ENCODE measurements at regions not wholly inside any gene's neighbourhood (a gene's known extent, or its start where the extent isn't known, plus 50 kb on each side); places are given as distances from the start of the nearest gene placed in this dataset.

DNA sequence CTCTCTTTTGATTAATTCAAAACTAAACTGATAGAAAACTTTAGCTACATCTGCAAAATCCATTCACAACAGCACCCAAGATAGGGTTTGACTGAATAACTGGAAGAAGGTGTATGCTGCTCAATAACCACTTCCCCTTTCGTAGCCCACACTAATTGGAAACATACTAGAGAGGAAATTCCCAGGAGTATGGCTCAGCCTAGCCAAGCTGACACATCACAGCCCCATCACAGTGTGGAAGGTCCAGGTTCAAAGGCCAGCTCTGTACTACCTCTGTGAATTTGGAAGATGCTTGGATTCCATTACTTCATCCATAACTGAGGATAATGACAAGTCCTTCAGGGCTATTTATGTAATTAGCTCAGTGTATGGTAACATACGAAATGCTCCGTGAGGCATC, 185.4 kb downstream of the FBXO15 start:
- H3K9me3 ChIP-seq (ENCODE audit: insufficient read depth, low read depth, low read length): 0 out of 2 replicates have a peak, but pooled peaks cover 7% of the 10 kb centered on the region
- WGBS: 91% methylated on average over 3 of the region's 3 CpGs
- H3K9ac ChIP-seq (ENCODE audit: low read depth, low read length): no peak overlapping the region
- H3K27ac ChIP-seq (ENCODE audit: low read depth, low read length): no peak overlapping the region
- no peaks in the 10 kb centered on the region for H3K36me3 ChIP-seq (ENCODE audit: insufficient read depth, low read length)
- H3K4me3 ChIP-seq (ENCODE audit: low read length): no peak overlapping the region
- peaks cover 7% of the 10 kb centered on the region for H3K4me1 ChIP-seq (ENCODE audit: insufficient read depth, low read length)
- H3K27me3 ChIP-seq (ENCODE audit: insufficient read depth, low read length): no peaks in the 10 kb centered on the region

DNA sequence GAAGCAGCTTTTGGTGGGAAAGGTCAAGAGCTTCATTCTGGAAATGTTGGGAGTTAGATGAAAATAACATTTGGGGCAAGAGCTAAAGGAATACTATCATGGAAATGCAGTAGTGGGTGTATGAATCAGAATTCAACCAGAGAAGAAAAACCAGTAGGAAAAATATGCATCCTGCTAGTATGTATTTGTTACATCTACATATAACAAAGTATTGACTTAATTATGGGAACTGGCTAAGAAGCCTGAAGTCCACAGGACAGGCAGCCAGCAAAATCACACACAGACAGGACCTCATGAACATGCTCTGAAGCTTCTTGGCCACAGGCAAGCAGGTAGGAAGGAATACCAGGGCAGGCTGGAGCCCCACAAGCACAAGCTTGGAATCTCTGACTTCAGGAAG, 185.8 kb downstream of the FBXO15 start:
- H3K36me3 ChIP-seq (ENCODE audit: insufficient read depth, low read length): no peaks in the 10 kb centered on the region
- H3K9me3 ChIP-seq (ENCODE audit: insufficient read depth, low read depth, low read length): 0 out of 2 replicates have a peak, but pooled peaks cover 7% of the 10 kb centered on the region
- no peak overlapping the region for H3K4me3 ChIP-seq (ENCODE audit: low read length)
- no peak overlapping the region for H3K9ac ChIP-seq (ENCODE audit: low read depth, low read length)
- H3K27me3 ChIP-seq (ENCODE audit: insufficient read depth, low read length): no peaks in the 10 kb centered on the region
- no peak overlapping the region for H3K27ac ChIP-seq (ENCODE audit: low read depth, low read length)
- H3K4me1 ChIP-seq (ENCODE audit: insufficient read depth, low read length): peaks cover 12% of the 10 kb centered on the region

DNA sequence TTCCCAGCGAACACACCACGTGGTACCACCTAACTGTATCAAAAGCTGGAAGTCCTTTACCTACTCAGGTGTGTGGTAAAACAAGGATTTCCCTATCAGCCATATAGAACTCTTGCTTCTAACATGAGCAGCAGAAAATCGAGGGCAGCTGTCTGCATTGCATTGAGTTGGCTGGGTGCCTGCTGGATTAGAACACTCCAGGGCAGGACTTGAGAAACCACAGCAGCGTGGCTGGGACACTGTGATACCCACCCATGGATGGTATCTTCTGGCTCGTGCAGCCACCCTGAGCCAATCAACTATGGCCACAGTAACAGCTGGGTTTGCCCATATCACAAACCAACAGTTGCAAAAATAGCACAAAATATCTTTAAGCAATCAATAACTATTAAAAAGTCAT, 188.3 kb downstream of the FBXO15 start:
- WGBS: 78% methylated on average over 5 of the region's 5 CpGs
- no peak overlapping the region for H3K27ac ChIP-seq (ENCODE audit: low read depth, low read length)

DNA sequence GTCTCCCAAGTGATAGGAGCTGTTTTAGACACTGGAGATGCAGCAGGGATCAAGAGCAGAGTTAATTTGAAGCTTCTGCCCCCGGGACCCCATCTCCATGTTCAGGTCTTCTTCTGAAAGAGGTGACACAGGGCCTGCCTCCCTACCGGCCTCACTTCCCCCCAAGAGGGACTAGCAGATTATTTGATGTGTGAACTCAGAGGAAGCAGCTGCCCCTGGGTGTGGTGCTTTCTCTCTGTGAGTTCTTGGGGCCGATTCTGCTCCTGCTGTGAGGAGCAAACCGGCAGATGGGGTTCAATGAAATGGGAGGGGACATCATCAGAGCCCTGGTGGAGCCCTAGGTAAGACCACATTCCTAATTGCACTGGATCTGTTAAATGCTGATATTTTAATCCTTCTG, 193.4 kb downstream of the FBXO15 start:
- Histone ChIP-seq H3K9ac (ENCODE audit: low read depth, low read length) (no peak overlapping the region), H3K4me3 (ENCODE audit: low read length) (no peak overlapping the region), H3K27me3 (ENCODE audit: insufficient read depth, low read length) (no peaks in the 10 kb centered on the region), H3K9me3 (ENCODE audit: insufficient read depth, low read depth, low read length) (0 out of 2 replicates have a peak, but pooled peaks cover 3% of the 10 kb centered on the region), H3K36me3 (ENCODE audit: insufficient read depth, low read length) (no peaks in the 10 kb centered on the region), H3K4me1 (ENCODE audit: insufficient read depth, low read length) (peaks cover 14% of the 10 kb centered on the region), H3K27ac (ENCODE audit: low read depth, low read length) (no peak overlapping the region)
- 82% methylated on average over 4 of the region's 4 CpGs for WGBS

More for the DNA sequence above, 188.3 kb downstream of the FBXO15 start:
- no peaks in the 10 kb centered on the region for H3K27me3 ChIP-seq (ENCODE audit: insufficient read depth, low read length)
- no peaks in the 10 kb centered on the region for H3K36me3 ChIP-seq (ENCODE audit: insufficient read depth, low read length)
- peaks cover 14% of the 10 kb centered on the region for H3K4me1 ChIP-seq (ENCODE audit: insufficient read depth, low read length)
- no peak overlapping the region for H3K4me3 ChIP-seq (ENCODE audit: low read length)
- no peak overlapping the region for H3K9ac ChIP-seq (ENCODE audit: low read depth, low read length)
- 0 out of 2 replicates have a peak, but pooled peaks cover 7% of the 10 kb centered on the region for H3K9me3 ChIP-seq (ENCODE audit: insufficient read depth, low read depth, low read length)

DNA sequence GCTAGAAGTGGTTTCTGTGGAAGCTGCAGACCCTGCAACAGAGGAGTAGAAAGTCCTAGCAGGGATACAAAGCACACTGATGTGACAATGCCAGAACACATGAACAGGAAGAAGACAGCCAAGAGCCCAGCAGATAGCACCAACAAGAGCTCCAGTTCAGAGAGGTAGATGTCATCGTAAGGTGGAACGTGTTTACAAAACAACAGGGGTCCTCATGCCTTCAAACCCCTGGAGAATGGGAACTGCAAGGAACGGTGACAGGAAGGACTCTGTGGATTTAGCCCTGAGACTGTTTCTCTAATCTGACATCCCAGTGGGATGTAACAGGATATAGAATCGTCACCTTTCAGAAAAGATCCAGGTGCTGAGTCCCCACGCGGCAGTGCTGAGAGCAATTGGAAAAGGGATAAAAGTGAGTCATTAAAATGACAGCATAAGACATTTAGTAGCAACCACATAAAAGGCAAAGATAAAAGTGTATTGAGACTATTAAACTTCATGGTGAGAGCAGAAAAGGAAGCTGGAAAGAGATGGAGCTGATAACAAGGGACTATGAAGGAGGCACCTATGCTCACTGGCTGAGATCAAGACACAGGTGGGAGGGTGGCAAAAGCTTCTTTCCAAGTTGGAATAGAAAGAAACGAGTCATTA, 195.2 kb downstream of the FBXO15 start:
- H3K4me1 ChIP-seq (ENCODE audit: insufficient read depth, low read length): peaks cover 9% of the 10 kb centered on the region
- no peaks in the 10 kb centered on the region for H3K27me3 ChIP-seq (ENCODE audit: insufficient read depth, low read length)
- H3K9ac ChIP-seq (ENCODE audit: low read depth, low read length): no peak overlapping the region
- 0 out of 2 replicates have a peak, but pooled peaks cover 6% of the 10 kb centered on the region for H3K9me3 ChIP-seq (ENCODE audit: insufficient read depth, low read depth, low read length)
- no peak overlapping the region for H3K4me3 ChIP-seq (ENCODE audit: low read length)
- H3K27ac ChIP-seq (ENCODE audit: low read depth, low read length): no peak overlapping the region
- no peaks in the 10 kb centered on the region for H3K36me3 ChIP-seq (ENCODE audit: insufficient read depth, low read length)
- WGBS: 85% methylated on average over 7 of the region's 7 CpGs

DNA sequence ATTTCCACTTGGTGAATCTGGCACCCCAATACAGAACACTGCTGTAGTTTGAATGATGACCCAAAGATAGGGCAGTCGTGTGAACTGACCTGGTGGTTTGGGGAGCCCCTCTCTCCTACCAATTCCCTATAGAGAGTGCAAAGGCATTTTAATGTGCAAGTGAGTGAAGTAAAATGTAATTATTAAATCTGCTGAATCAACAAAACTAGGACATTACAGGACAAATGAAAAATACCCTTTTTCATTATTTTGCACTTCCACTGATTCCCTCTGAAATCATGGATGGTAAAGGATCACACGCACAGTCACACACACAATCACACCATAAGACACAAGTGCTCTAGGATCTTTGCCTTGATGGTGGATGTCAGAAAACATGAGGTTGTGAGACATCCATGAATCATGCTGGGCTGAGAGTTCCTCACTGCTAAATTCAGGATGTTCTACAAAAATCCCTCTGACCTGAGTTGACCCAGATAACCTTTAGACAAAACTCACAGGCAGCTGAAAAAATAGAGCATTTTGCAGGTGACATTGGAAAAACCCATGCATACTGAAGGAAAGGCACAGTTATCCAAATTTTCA, 197.4 kb downstream of the FBXO15 start:
- Histone ChIP-seq H3K4me3 (ENCODE audit: low read length) (no peak overlapping the region), H3K27ac (ENCODE audit: low read depth, low read length) (no peak overlapping the region), H3K27me3 (ENCODE audit: insufficient read depth, low read length) (no peaks in the 10 kb centered on the region), H3K9me3 (ENCODE audit: insufficient read depth, low read depth, low read length) (0 out of 2 replicates have a peak, but pooled peaks cover 6% of the 10 kb centered on the region), H3K36me3 (ENCODE audit: insufficient read depth, low read length) (no peaks in the 10 kb centered on the region), H3K9ac (ENCODE audit: low read depth, low read length) (no peak overlapping the region), H3K4me1 (ENCODE audit: insufficient read depth, low read length) (no peaks in the 10 kb centered on the region)
- 83% methylated on average over 2 of the region's 2 CpGs for WGBS

DNA sequence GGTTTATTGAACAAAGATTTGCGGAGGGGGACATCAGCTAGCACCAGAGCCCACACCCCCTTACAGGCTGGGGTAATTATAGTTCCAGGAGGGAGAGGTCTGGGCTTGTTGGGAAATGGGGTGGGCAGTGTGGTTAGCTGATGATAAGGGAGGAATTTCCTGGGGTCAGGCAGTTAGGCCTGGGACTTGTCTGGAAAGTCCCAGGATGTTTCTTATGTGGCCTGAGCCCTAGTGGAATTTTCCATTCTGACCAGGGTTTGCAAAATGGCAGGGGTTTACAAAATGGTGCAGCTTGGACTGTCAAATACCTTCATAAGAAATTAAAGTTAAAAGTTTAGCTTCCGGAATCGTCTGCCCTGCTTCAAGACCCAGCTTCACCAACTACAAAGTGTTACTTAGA, 199.1 kb downstream of the FBXO15 start:
- Histone ChIP-seq H3K36me3 (ENCODE audit: insufficient read depth, low read length) (no peaks in the 10 kb centered on the region), H3K27ac (ENCODE audit: low read depth, low read length) (no peak overlapping the region), H3K9me3 (ENCODE audit: insufficient read depth, low read depth, low read length) (0 out of 2 replicates have a peak, but pooled peaks cover 6% of the 10 kb centered on the region), H3K4me3 (ENCODE audit: low read length) (no peak overlapping the region), H3K4me1 (ENCODE audit: insufficient read depth, low read length) (no peaks in the 10 kb centered on the region), H3K9ac (ENCODE audit: low read depth, low read length) (no peak overlapping the region), H3K27me3 (ENCODE audit: insufficient read depth, low read length) (no peaks in the 10 kb centered on the region)
- WGBS: 100% methylated on average over 3 of the region's 3 CpGs

DNA sequence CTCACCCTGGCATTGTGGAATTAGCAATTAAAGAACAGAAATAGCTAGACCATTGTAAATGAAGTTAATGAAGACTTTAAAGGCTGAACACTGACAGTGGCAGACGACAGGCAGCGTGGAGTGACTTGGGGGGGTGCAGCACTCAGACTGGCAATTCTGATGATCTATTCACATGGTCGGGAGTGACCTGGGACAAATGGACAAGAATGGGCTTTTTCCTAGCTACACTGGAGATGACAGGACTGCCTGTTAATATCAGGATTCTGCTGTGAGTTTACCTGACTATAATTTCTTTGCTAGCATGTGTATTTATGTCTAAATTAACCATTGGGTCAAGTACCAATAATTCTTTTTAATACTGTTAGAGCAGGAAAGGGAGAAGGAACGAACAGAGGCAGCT, 199.6 kb downstream of the FBXO15 start:
- Histone ChIP-seq H3K4me1 (ENCODE audit: insufficient read depth, low read length) (no peaks in the 10 kb centered on the region), H3K27me3 (ENCODE audit: insufficient read depth, low read length) (no peaks in the 10 kb centered on the region), H3K27ac (ENCODE audit: low read depth, low read length) (no peak overlapping the region)

DNA sequence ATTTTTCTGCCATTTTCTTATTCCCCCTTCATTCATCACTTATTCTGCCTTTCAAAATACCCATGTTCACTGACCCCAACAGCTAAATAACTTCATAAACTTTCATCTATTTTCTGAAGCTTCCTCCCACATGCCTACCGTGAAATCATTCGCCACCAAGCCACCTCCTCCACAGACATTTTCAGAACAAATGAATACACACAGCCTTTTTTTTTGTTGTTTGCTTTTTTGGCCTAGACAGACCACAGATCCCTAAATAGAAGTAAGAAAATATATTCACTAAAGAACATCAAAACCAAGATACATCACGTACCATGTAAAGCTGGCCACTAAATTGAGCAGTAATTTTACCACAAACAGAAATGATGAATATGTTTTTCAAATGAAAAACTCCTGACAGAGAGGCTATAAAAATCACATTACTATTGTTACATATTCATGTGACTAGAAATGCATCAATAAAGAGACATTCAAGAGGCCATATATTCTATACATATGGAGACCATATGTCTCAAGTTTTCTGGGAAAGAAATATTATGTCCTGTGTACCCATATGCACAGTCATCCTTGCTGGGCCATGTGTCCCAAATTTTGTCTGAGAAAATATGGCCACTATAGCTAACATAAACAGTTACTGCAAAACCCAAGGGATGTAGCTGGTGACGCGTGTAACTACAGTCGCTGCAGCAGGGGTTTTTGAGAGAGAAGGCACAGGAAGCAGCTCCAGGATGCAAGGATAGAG, 200.3 kb downstream of the FBXO15 start:
- Histone ChIP-seq H3K36me3 (ENCODE audit: insufficient read depth, low read length) (no peaks in the 10 kb centered on the region), H3K4me3 (ENCODE audit: low read length) (no peak overlapping the region), H3K4me1 (ENCODE audit: insufficient read depth, low read length) (no peaks in the 10 kb centered on the region), H3K27me3 (ENCODE audit: insufficient read depth, low read length) (no peaks in the 10 kb centered on the region), H3K27ac (ENCODE audit: low read depth, low read length) (no peak overlapping the region), H3K9me3 (ENCODE audit: insufficient read depth, low read depth, low read length) (0 out of 2 replicates have a peak, but pooled peaks cover 6% of the 10 kb centered on the region), H3K9ac (ENCODE audit: low read depth, low read length) (no peak overlapping the region)
- WGBS: 98% methylated on average over 6 of the region's 6 CpGs

More for the DNA sequence above, 199.6 kb downstream of the FBXO15 start:
- Histone ChIP-seq H3K36me3 (ENCODE audit: insufficient read depth, low read length) (no peaks in the 10 kb centered on the region), H3K4me3 (ENCODE audit: low read length) (no peak overlapping the region), H3K9me3 (ENCODE audit: insufficient read depth, low read depth, low read length) (0 out of 2 replicates have a peak, but pooled peaks cover 6% of the 10 kb centered on the region), H3K9ac (ENCODE audit: low read depth, low read length) (no peak overlapping the region)
- 87% methylated on average over 4 of the region's 4 CpGs for WGBS

DNA sequence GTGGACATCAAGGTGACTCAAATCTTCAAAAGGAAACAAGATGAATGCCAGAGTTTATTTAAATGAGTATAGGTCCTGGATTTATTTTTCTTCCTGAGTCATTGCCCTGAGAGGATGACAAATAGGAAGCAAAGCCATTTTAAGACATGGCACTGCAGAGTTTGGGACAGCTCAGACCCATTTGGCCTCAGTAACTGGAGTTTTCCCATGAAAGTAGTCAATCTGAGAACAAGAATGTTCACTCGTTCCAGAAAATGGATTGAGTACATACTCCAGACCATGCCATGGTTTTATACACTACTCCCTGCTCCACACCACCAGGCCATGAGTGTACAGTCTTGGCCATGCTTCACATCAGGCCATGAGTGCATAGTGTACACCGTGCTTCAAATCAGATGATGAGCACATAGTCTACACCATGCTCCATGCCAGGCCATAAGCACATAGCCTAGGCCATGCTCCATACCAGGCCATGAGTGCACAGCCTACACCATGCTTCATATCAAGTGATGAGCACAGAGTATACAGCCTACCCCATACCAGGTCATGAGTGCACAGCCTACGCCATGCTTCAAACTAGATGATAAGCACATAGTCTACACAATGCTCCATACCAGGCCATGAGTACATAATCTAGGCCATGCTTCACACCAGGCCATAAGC, 202.4 kb downstream of the FBXO15 start:
- Histone ChIP-seq H3K4me3 (ENCODE audit: low read length) (no peak overlapping the region), H3K36me3 (ENCODE audit: insufficient read depth, low read length) (no peaks in the 10 kb centered on the region), H3K4me1 (ENCODE audit: insufficient read depth, low read length) (no peaks in the 10 kb centered on the region), H3K27ac (ENCODE audit: low read depth, low read length) (no peak overlapping the region), H3K9me3 (ENCODE audit: insufficient read depth, low read depth, low read length) (0 out of 2 replicates have a peak, but pooled peaks cover 6% of the 10 kb centered on the region), H3K27me3 (ENCODE audit: insufficient read depth, low read length) (no peaks in the 10 kb centered on the region), H3K9ac (ENCODE audit: low read depth, low read length) (no peak overlapping the region)
- WGBS: 91% methylated on average over 3 of the region's 3 CpGs

DNA sequence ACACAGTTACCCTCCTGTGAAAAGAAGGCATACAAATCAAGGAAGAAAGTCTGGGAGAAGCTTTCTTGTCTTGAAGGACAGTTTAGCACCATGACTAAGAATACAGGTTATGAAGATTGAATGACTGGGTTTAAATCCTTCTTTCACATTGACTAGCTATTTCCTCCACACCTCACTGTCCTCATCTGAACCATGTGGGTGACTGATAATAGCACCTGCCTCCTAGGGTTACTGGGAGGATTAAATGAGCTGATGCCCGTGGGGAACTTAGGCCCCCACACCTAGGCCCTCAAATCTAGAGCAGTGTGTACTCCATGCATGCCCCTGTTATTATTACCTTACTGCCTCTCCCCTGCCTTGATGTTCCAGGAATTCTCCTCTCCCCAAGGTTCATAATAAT, 202.9 kb downstream of the FBXO15 start:
- no peak overlapping the region for H3K9ac ChIP-seq (ENCODE audit: low read depth, low read length)
- no peaks in the 10 kb centered on the region for H3K4me1 ChIP-seq (ENCODE audit: insufficient read depth, low read length)
- 79% methylated on average over 1 of the region's 1 CpG for WGBS
- H3K36me3 ChIP-seq (ENCODE audit: insufficient read depth, low read length): no peaks in the 10 kb centered on the region
- H3K27me3 ChIP-seq (ENCODE audit: insufficient read depth, low read length): no peaks in the 10 kb centered on the region
- H3K9me3 ChIP-seq (ENCODE audit: insufficient read depth, low read depth, low read length): 0 out of 2 replicates have a peak, but pooled peaks cover 6% of the 10 kb centered on the region
- no peak overlapping the region for H3K4me3 ChIP-seq (ENCODE audit: low read length)
- no peak overlapping the region for H3K27ac ChIP-seq (ENCODE audit: low read depth, low read length)
